C4-2B (cell line): ENCODE measurements at regions not wholly inside any gene's neighbourhood (a gene's known extent, or its start where the extent isn't known, plus 50 kb on each side); places are given as distances from the start of the nearest gene placed in this dataset.

Source experiments
- ZFX ChIP-seq: fragments of 450-650 bp; IDR thresholded peaks from 2 replicates; pipeline ENCODE4 v1.6.1; 2017
- TF ChIP-seq, protein P1 (sequence below): fragments of 450-650 bp; conservative IDR thresholded peaks from 2 replicates; pipeline ENCODE4 v1.5.1; 2017; ENCODE audit warnings: mild to moderate bottlenecking

DNA sequence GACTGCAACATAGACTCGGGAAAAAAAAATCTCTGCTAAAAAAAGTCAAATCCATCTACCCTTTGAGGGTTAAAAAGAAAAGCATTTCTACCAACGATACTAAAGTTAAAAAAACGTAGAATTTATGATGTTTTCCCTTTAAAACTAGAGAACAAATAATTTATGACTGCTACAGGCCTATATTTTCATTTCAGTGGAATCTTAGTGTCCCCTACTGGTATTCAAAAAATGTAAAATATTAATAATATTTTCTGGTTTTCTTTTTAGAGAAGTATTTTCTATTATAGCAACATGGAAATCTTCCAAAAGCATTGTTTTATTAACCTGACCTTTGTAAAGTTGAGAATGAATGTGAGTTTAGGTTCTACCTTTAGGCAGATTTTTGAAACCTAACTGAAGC is 1582.2 kb downstream of the MRPL39 start:
- TF ChIP-seq, protein P1, sequence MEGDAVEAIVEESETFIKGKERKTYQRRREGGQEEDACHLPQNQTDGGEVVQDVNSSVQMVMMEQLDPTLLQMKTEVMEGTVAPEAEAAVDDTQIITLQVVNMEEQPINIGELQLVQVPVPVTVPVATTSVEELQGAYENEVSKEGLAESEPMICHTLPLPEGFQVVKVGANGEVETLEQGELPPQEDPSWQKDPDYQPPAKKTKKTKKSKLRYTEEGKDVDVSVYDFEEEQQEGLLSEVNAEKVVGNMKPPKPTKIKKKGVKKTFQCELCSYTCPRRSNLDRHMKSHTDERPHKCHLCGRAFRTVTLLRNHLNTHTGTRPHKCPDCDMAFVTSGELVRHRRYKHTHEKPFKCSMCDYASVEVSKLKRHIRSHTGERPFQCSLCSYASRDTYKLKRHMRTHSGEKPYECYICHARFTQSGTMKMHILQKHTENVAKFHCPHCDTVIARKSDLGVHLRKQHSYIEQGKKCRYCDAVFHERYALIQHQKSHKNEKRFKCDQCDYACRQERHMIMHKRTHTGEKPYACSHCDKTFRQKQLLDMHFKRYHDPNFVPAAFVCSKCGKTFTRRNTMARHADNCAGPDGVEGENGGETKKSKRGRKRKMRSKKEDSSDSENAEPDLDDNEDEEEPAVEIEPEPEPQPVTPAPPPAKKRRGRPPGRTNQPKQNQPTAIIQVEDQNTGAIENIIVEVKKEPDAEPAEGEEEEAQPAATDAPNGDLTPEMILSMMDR = peak; percentile 22
- TF ChIP-seq ZFX = no peak
